ENCODE measurements at regions not wholly inside any gene's neighbourhood (a gene's known extent, or its start where the extent isn't known, plus 50 kb on each side); places are given as distances from the start of the nearest gene placed in this dataset.

DNA sequence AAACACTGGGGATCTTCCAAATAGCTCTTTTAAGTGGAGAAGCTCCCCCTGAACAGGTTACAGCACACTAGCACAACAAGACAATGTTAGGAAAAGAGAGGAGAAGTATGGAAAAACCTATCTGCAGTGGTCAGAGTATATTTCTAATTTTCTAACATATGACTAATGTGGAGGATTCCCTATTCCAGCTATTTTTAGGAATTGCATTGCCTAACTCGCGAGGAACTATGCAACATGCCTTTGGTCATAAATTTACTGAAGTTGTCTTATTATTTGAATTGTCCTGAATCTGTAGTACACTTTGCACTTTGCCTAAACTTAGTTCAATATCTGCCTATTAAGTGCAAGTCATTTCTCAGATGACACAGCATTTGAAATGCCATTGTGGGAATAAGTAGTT, 381.4 kb downstream of the CCDC85A start:
- TF ChIP-seq, protein P1, sequence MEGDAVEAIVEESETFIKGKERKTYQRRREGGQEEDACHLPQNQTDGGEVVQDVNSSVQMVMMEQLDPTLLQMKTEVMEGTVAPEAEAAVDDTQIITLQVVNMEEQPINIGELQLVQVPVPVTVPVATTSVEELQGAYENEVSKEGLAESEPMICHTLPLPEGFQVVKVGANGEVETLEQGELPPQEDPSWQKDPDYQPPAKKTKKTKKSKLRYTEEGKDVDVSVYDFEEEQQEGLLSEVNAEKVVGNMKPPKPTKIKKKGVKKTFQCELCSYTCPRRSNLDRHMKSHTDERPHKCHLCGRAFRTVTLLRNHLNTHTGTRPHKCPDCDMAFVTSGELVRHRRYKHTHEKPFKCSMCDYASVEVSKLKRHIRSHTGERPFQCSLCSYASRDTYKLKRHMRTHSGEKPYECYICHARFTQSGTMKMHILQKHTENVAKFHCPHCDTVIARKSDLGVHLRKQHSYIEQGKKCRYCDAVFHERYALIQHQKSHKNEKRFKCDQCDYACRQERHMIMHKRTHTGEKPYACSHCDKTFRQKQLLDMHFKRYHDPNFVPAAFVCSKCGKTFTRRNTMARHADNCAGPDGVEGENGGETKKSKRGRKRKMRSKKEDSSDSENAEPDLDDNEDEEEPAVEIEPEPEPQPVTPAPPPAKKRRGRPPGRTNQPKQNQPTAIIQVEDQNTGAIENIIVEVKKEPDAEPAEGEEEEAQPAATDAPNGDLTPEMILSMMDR (IDR thresholded peaks at IDR 0.05; ENCODE audit: low read depth, low read length), result no peak
- DNase-seq (ENCODE audit: extremely low read depth, low read depth), result no peak

DNA sequence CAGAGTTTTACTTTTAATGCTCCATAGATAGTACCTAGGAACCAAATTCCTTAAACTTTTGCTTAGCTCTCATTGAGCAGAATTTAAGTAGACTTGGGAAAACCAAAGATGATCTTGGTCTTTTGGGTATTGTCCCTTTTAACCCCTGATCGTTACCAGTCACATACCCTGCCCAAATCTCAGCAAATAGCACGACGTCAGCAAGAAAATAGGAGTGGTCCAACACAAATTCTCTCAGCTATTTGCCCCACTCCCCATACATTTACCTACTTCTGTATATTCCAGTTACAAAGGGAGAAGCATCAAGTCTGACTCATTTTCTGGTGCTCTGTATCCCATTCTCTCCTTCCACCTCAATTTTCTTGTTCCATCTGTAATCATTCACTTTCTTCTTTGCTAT, 387.3 kb downstream of the CCDC85A start:
- TF ChIP-seq, protein P1 (IDR thresholded peaks at IDR 0.05; ENCODE audit: low read depth, low read length), result no peak
- DNase-seq (ENCODE audit: extremely low read depth, low read depth), result no peak

DNA sequence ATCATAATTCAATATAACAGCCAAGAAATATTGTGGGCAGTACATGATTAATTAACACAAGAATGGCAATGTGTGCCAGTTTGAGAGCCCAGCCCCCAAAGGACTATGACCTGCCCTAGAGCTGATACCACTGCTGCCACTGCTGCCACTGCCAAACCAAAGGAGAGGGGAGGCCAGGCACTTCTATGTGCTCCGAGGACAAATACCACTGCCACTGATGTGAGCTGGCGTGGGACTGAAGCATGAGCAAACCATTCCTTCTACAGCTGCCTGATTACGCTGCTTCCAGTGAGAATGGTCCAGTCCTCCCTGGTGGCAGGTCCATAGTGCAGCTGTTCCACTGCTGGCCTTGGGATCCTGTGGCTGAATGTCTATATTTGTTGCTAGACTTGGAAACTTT, 392.2 kb downstream of the CCDC85A start:
- no peak for DNase-seq (ENCODE audit: extremely low read depth, low read depth)
- TF ChIP-seq, protein P1 (IDR thresholded peaks at IDR 0.05; ENCODE audit: low read depth, low read length), result no peak

DNA sequence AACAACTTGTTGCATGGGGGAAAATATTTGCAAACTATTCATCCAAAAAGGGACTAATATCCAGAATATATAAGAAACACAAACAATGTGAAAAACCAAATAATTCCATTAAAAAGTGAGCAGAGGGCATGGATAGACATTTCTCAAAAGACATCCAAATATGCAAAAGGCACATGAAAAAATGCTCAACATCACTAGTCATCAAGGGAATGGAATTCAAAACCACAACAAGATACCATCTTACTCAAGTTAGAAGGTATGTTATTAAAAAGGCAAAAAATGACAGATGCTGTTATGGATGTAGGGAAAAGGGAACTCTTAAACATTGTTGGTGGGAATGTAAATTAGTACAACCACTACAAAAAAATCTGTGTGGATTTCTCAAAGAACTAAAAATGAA, 396.5 kb downstream of the CCDC85A start:
- DNase-seq (ENCODE audit: extremely low read depth, low read depth), result no peak

DNA sequence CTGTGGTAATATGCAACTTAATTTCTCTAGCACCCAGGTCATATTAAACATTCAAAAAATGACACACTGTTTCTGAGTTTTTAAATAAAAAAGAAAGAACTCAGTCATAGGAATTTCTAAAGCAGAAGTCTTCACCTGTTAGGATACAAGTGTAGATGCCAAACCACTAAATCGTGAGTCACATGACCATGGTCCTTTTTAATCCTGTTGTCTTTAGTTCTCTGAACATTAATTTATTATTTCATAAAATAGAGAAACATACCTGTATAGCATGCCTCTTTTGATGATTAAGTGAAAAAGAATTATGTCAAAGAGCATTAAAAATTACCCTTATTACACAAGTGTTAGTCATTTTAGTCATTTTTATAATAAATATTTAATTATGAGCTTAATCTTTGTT, 398.8 kb downstream of the CCDC85A start:
- no peak for DNase-seq (ENCODE audit: extremely low read depth, low read depth)
- TF ChIP-seq, protein P1 (IDR thresholded peaks at IDR 0.05; ENCODE audit: low read depth, low read length), result no peak

More for the DNA sequence above, 396.5 kb downstream of the CCDC85A start:
- TF ChIP-seq, protein P1 (IDR thresholded peaks at IDR 0.05; ENCODE audit: low read depth, low read length), result no peak

DNA sequence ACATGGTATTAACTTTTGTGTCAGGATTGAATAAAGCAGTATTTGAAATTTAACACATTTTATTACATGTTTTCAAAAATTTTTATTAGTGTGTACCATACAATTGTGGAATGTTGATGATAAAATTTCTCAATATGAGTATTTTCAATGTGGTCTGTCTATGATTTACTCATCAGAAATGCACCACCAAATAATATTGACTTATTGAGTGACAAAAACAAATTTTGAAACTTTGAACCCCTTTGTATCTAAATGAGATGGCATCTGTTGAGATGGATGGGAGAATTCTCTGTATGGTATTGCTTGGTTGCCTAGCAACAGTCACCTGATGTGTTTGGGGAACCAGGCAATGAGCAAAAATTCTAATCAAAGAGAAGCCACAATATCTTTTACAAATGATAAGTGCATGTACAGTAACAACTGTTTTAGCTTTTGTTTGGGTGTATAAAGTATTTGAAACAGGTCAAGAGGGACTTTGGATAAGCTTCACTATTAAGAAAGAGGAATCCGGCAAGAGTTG, 400.1 kb downstream of the CCDC85A start:
- TF ChIP-seq, protein P1 (IDR thresholded peaks at IDR 0.05; ENCODE audit: low read depth, low read length), result no peak
- no peak for DNase-seq (ENCODE audit: extremely low read depth, low read depth)

DNA sequence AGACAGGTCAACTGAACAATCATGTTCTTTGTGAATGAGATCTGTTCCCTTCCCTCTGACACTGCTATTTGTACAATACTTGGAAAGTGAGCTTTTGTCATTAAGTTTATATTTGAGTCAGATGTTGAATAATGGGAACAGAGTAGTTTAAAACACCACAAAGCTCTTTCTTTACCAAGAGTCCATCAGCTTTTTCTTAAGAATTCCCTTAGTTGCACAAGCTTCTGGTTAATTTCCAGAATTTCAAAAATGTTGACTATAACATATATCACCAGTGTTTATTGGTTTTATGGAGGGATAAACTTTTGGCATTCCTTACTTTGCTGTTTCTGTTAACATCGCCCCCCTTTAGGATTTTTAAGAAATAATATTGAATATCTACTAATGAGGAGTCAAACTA, 403.7 kb downstream of the CCDC85A start:
- no peak for DNase-seq (ENCODE audit: extremely low read depth, low read depth)
- TF ChIP-seq, protein P1 (IDR thresholded peaks at IDR 0.05; ENCODE audit: low read depth, low read length), result no peak

Data from AG09319 (cell line).